ENCODE measurements at regions not wholly inside any gene's neighbourhood (a gene's known extent, or its start where the extent isn't known, plus 50 kb on each side); places are given as distances from the start of the nearest gene placed in this dataset.

- Histone ChIP-seq H4K91ac (ENCODE audit: low read depth, low read length, poor library complexity) (no peak overlapping the region), H2BK120ac (ENCODE audit: low read depth, low read length) (no peak overlapping the region), H3K27me3 (ENCODE audit: control insufficient read depth in 3 of 3, insufficient read depth in 3 of 3, low read depth in 1 of 3, low read length in 3 of 3) (no peaks in the 10 kb centered on the region), H3K4me1 (ENCODE audit: control insufficient read depth in 2 of 2, insufficient read depth in 1 of 2, low read depth in 1 of 2, low read length in 2 of 2) (no peaks in the 10 kb centered on the region), H3K9ac (ENCODE audit: low read depth, low read length, poor library complexity) (no peak overlapping the region), H2BK12ac (ENCODE audit: low read length) (no peak overlapping the region), H4K8ac (ENCODE audit: low read depth, low read length) (no peak overlapping the region), H2BK5ac (ENCODE audit: low read length) (no peak overlapping the region), H3K4ac (ENCODE audit: low read length) (no peak overlapping the region), H3K27ac (replicated peaks; ENCODE audit: low read length) (no peak overlapping the region), H3K4me3 (ENCODE audit: low read length in 2 of 2) (no peak overlapping the region), H3K36me3 (replicated peaks in 1 of 2; ENCODE audit: control insufficient read depth in 2 of 2, insufficient read depth in 2 of 2, low read length in 2 of 2) (no peaks in the 10 kb centered on the region), H3K18ac (ENCODE audit: low read length) (no peak overlapping the region), H3K9me3 (replicated peaks in 1 of 2; ENCODE audit: control insufficient read depth in 2 of 2, insufficient read depth in 1 of 2, low read depth in 1 of 2, low read length in 2 of 2) (peaks cover 0 to 1% of the 10 kb centered on the region in 2 donors), H2AK5ac (ENCODE audit: low read depth, low read length) (no peak overlapping the region), H3K4me2 (ENCODE audit: insufficient read depth, low read length, poor library complexity, severe bottlenecking) (no peak overlapping the region), H3K23ac (ENCODE audit: low read depth, low read length, poor library complexity) (no peak overlapping the region), H3K14ac (ENCODE audit: low read length) (no peak overlapping the region), H2BK15ac (ENCODE audit: low read length) (no peak overlapping the region), H3K79me1 (ENCODE audit: low read depth, low read length) (no peaks in the 10 kb centered on the region), H2AFZ (ENCODE audit: low read length) (no peak overlapping the region)
- no peak for DNase-seq (ENCODE audit: low spot score)
These were observed 422.1 kb upstream of the SETBP1 start for GRCh38 chr18:44258576-44258975.

GRCh38 chr18:44259610-44260009 is 421.1 kb upstream of the SETBP1 start:
- no peak overlapping the region for H4K91ac ChIP-seq (ENCODE audit: low read depth, low read length, poor library complexity)
- H3K9me3 ChIP-seq (replicated peaks in 1 of 2; ENCODE audit: control insufficient read depth in 2 of 2, insufficient read depth in 1 of 2, low read depth in 1 of 2, low read length in 2 of 2) = peaks cover 0 to 1% of the 10 kb centered on the region in 2 donors
- no peak overlapping the region for H3K18ac ChIP-seq (ENCODE audit: low read length)
- H3K4ac ChIP-seq (ENCODE audit: low read length) = no peak overlapping the region
- H3K36me3 ChIP-seq (replicated peaks in 1 of 2; ENCODE audit: control insufficient read depth in 2 of 2, insufficient read depth in 2 of 2, low read length in 2 of 2) = no peaks in the 10 kb centered on the region
- no peak overlapping the region for H3K4me3 ChIP-seq (ENCODE audit: low read length in 2 of 2)
- H2BK15ac ChIP-seq (ENCODE audit: low read length) = no peak overlapping the region
- no peak overlapping the region for H3K4me2 ChIP-seq (ENCODE audit: insufficient read depth, low read length, poor library complexity, severe bottlenecking)
- H2AK5ac ChIP-seq (ENCODE audit: low read depth, low read length) = no peak overlapping the region
- no peak overlapping the region for H3K23ac ChIP-seq (ENCODE audit: low read depth, low read length, poor library complexity)
- no peak overlapping the region for H4K8ac ChIP-seq (ENCODE audit: low read depth, low read length)
- no peaks in the 10 kb centered on the region for H3K79me1 ChIP-seq (ENCODE audit: low read depth, low read length)
- no peak for DNase-seq (ENCODE audit: low spot score)
- no peak overlapping the region for H2BK5ac ChIP-seq (ENCODE audit: low read length)
- WGBS, 2 donors (ENCODE audit: extremely low coverage in 2 of 2, insufficient read length in 2 of 2, insufficient replicate concordance in 1 of 2) = no CpG with 5 or more reads among the region's 3 CpGs
- H3K9ac ChIP-seq (ENCODE audit: low read depth, low read length, poor library complexity) = no peak overlapping the region
- no peak overlapping the region for H2AFZ ChIP-seq (ENCODE audit: low read length)
- no peaks in the 10 kb centered on the region for H3K27me3 ChIP-seq (ENCODE audit: control insufficient read depth in 3 of 3, insufficient read depth in 3 of 3, low read depth in 1 of 3, low read length in 3 of 3)
- H2BK120ac ChIP-seq (ENCODE audit: low read depth, low read length) = no peak overlapping the region
- H3K4me1 ChIP-seq (ENCODE audit: control insufficient read depth in 2 of 2, insufficient read depth in 1 of 2, low read depth in 1 of 2, low read length in 2 of 2) = no peaks in the 10 kb centered on the region
- H2BK12ac ChIP-seq (ENCODE audit: low read length) = no peak overlapping the region
- no peak overlapping the region for H3K14ac ChIP-seq (ENCODE audit: low read length)
- H3K27ac ChIP-seq (replicated peaks; ENCODE audit: low read length) = no peak overlapping the region

DNA sequence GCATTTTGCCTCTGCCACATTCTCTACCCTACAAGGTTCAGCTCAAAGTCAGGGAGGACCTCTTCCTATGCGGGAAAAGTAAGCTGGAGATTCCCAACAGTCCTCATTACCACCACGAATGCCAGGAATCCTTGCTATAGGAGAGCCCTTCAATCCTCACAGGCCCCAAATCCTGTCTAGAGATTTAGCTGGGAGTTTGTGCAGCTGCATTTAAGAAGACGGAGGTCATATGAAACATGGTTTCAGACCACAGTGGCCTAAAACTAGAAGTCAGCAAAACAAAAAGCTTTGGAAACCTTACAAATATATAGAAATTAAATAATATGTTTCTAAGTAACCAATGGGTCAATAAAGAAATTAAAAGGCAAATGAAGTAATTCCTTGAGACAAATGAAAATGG is 415.3 kb upstream of the SETBP1 start:
- no peak overlapping the region for H3K4ac ChIP-seq (ENCODE audit: low read length)
- H3K9ac ChIP-seq (ENCODE audit: low read depth, low read length, poor library complexity) = no peak overlapping the region
- no CpG with 5 or more reads among the region's 3 CpGs for WGBS, 2 donors (ENCODE audit: extremely low coverage in 2 of 2, insufficient read length in 2 of 2, insufficient replicate concordance in 1 of 2)
- no peaks in the 10 kb centered on the region for H3K27me3 ChIP-seq (ENCODE audit: control insufficient read depth in 3 of 3, insufficient read depth in 3 of 3, low read depth in 1 of 3, low read length in 3 of 3)
- no peak overlapping the region for H3K23ac ChIP-seq (ENCODE audit: low read depth, low read length, poor library complexity)
- H3K4me2 ChIP-seq (ENCODE audit: insufficient read depth, low read length, poor library complexity, severe bottlenecking) = no peak overlapping the region
- H2BK120ac ChIP-seq (ENCODE audit: low read depth, low read length) = no peak overlapping the region
- DNase-seq (ENCODE audit: low spot score) = no peak
- no peak overlapping the region for H4K91ac ChIP-seq (ENCODE audit: low read depth, low read length, poor library complexity)
- no peak overlapping the region for H3K18ac ChIP-seq (ENCODE audit: low read length)
- no peaks in the 10 kb centered on the region for H3K36me3 ChIP-seq (replicated peaks in 1 of 2; ENCODE audit: control insufficient read depth in 2 of 2, insufficient read depth in 2 of 2, low read length in 2 of 2)
- no peak overlapping the region for H2AFZ ChIP-seq (ENCODE audit: low read length)
- no peak overlapping the region for H2BK15ac ChIP-seq (ENCODE audit: low read length)
- peaks cover 0 to 1% of the 10 kb centered on the region in 2 donors for H3K9me3 ChIP-seq (replicated peaks in 1 of 2; ENCODE audit: control insufficient read depth in 2 of 2, insufficient read depth in 1 of 2, low read depth in 1 of 2, low read length in 2 of 2)
- no peak overlapping the region for H2BK5ac ChIP-seq (ENCODE audit: low read length)
- peak overlapping the region in 1 of 2 donors; percentile 51 for H3K4me3 ChIP-seq (ENCODE audit: low read length in 2 of 2)
- H3K27ac ChIP-seq (replicated peaks; ENCODE audit: low read length) = no peak overlapping the region
- no peak overlapping the region for H3K14ac ChIP-seq (ENCODE audit: low read length)
- H2AK5ac ChIP-seq (ENCODE audit: low read depth, low read length) = no peak overlapping the region
- no peak overlapping the region for H4K8ac ChIP-seq (ENCODE audit: low read depth, low read length)
- no peaks in the 10 kb centered on the region for H3K79me1 ChIP-seq (ENCODE audit: low read depth, low read length)
- H3K4me1 ChIP-seq (ENCODE audit: control insufficient read depth in 2 of 2, insufficient read depth in 1 of 2, low read depth in 1 of 2, low read length in 2 of 2) = no peaks in the 10 kb centered on the region
- no peak overlapping the region for H2BK12ac ChIP-seq (ENCODE audit: low read length)

DNA sequence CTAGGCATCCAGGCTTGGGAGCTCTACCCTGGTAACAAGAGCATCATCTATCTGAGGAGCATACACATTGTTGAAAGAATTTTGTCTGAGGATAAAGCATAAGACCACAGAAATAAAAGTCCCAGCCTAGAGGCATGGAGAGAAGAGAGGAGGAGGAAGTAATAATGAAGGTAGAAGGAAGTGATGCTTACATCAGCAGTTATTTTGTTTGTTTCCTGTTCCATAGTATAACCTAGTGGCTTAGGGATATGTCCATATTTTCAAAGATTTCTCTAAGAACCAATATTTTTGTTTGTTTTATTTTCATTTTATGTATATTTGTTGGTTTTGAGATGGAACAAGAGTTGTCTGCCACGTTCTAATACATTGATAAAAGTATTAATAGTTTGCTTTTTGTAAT is 407.4 kb upstream of the SETBP1 start:
- H3K27me3 ChIP-seq (ENCODE audit: control insufficient read depth in 3 of 3, insufficient read depth in 3 of 3, low read depth in 1 of 3, low read length in 3 of 3) = no peaks in the 10 kb centered on the region
- no peak overlapping the region for H3K27ac ChIP-seq (replicated peaks; ENCODE audit: low read length)
- H2BK120ac ChIP-seq (ENCODE audit: low read depth, low read length) = no peak overlapping the region
- no peaks in the 10 kb centered on the region for H3K4me1 ChIP-seq (ENCODE audit: control insufficient read depth in 2 of 2, insufficient read depth in 1 of 2, low read depth in 1 of 2, low read length in 2 of 2)
- H2BK12ac ChIP-seq (ENCODE audit: low read length) = no peak overlapping the region
- no peak overlapping the region for H2AFZ ChIP-seq (ENCODE audit: low read length)
- H3K9me3 ChIP-seq (replicated peaks in 1 of 2; ENCODE audit: control insufficient read depth in 2 of 2, insufficient read depth in 1 of 2, low read depth in 1 of 2, low read length in 2 of 2) = no peaks in the 10 kb centered on the region
- no peak overlapping the region for H3K23ac ChIP-seq (ENCODE audit: low read depth, low read length, poor library complexity)
- H2BK5ac ChIP-seq (ENCODE audit: low read length) = no peak overlapping the region
- no peaks in the 10 kb centered on the region for H3K36me3 ChIP-seq (replicated peaks in 1 of 2; ENCODE audit: control insufficient read depth in 2 of 2, insufficient read depth in 2 of 2, low read length in 2 of 2)
- H3K4me2 ChIP-seq (ENCODE audit: insufficient read depth, low read length, poor library complexity, severe bottlenecking) = no peak overlapping the region
- H3K4me3 ChIP-seq (ENCODE audit: low read length in 2 of 2) = no peak overlapping the region
- H2BK15ac ChIP-seq (ENCODE audit: low read length) = no peak overlapping the region
- WGBS, 2 donors (ENCODE audit: extremely low coverage in 2 of 2, insufficient read length in 2 of 2, insufficient replicate concordance in 1 of 2) = no CpG with 5 or more reads among the region's 1 CpG
- no peaks in the 10 kb centered on the region for H3K79me1 ChIP-seq (ENCODE audit: low read depth, low read length)
- no peak for DNase-seq (ENCODE audit: low spot score)
- no peak overlapping the region for H3K18ac ChIP-seq (ENCODE audit: low read length)
- H3K9ac ChIP-seq (ENCODE audit: low read depth, low read length, poor library complexity) = no peak overlapping the region
- no peak overlapping the region for H2AK5ac ChIP-seq (ENCODE audit: low read depth, low read length)
- no peak overlapping the region for H4K91ac ChIP-seq (ENCODE audit: low read depth, low read length, poor library complexity)
- no peak overlapping the region for H3K14ac ChIP-seq (ENCODE audit: low read length)
- H3K4ac ChIP-seq (ENCODE audit: low read length) = no peak overlapping the region
- H4K8ac ChIP-seq (ENCODE audit: low read depth, low read length) = no peak overlapping the region
